OCI-LY3 (cell line): ENCODE measurements at regions not wholly inside any gene's neighbourhood (a gene's known extent, or its start where the extent isn't known, plus 50 kb on each side); places are given as distances from the start of the nearest gene placed in this dataset.

Experiments
- H2AFZ ChIP-seq: fragments of 200-600, 300-600 bp; shearing (Covaris generic); 2 replicates; pipeline ENCODE4 v1.6.0; 2014; ENCODE audit warnings: antibody characterized with exemption, low read depth, low read length
- H3K27ac ChIP-seq: fragments of 200-600, 300-600 bp; sonication (generic); 2 replicates; pipeline ENCODE4 v1.5.1; 2014; ENCODE audit warnings: mild to moderate bottlenecking, low read length, moderate library complexity, mixed read lengths
- H3K27me3 ChIP-seq: fragments of 200-600, 300-600 bp; sonication (generic); 2 replicates; pipeline ENCODE4 v1.6.1; 2014; ENCODE audit warnings: low read depth, low read length, mixed read lengths
- H3K36me3 ChIP-seq: fragments of 200-600, 300-600 bp; sonication (generic); replicated peaks from 2 replicates; pipeline ENCODE3; 2014; ENCODE audit warnings: low read depth, low read length, mixed read lengths
- H3K4me1 ChIP-seq: fragments of 300-600, 200-600 bp; sonication (generic); 2 replicates; pipeline ENCODE4 v1.6.1; 2014; ENCODE audit warnings: low read length, mixed read lengths
- H3K4me2 ChIP-seq: fragments of 200-600, 300-600 bp; sonication (generic); 2 replicates; pipeline ENCODE4 v1.6.1; 2014; ENCODE audit warnings: low read length, mixed read lengths
- H3K4me3 ChIP-seq: fragments of 300-600, 200-600 bp; sonication (generic); 2 replicates; pipeline ENCODE4 v1.5.1; 2014; ENCODE audit warnings: antibody characterized with exemption, mild to moderate bottlenecking, low read length, moderate library complexity
- H3K79me2 ChIP-seq: fragments of 300-600, 200-600 bp; shearing (Covaris generic); 2 replicates; pipeline ENCODE4 v1.6.1; 2014; ENCODE audit warnings: mild to moderate bottlenecking, low read length, mixed read lengths
- H3K9ac ChIP-seq: fragments of 300-600, 200-600 bp; shearing (Covaris generic); 2 replicates; pipeline ENCODE4 v1.6.0; 2014; ENCODE audit warnings: mild to moderate bottlenecking, low read length, moderate library complexity
- H3K9me3 ChIP-seq: fragments of 200-600, 300-600 bp; shearing (Covaris generic); 2 replicates; pipeline ENCODE4 v1.6.1; 2014; ENCODE audit warnings: low read length, mixed read lengths; ENCODE audit not compliant: insufficient read depth
- H4K20me1 ChIP-seq: fragments of 200-600, 300-600 bp; sonication (generic); 2 replicates; pipeline ENCODE4 v1.6.1; 2016; ENCODE audit warnings: low read length, mixed read lengths; ENCODE audit not compliant: insufficient read depth
- EZH2phosphoT487 ChIP-seq: fragments of 200-600 bp; shearing (Covaris generic); IDR thresholded peaks from 2 replicates; pipeline ENCODE4 v1.6.1; 2018; ENCODE audit warnings: antibody characterized with exemption, mixed run types, low read depth
- TF ChIP-seq, protein P1 (sequence below): fragments of 200-600, 300-600 bp; sonication (generic); IDR thresholded peaks from 2 replicates; pipeline ENCODE4 v1.5.1; 2014; ENCODE audit warnings: antibody characterized with exemption, low read length, low read depth

DNA sequence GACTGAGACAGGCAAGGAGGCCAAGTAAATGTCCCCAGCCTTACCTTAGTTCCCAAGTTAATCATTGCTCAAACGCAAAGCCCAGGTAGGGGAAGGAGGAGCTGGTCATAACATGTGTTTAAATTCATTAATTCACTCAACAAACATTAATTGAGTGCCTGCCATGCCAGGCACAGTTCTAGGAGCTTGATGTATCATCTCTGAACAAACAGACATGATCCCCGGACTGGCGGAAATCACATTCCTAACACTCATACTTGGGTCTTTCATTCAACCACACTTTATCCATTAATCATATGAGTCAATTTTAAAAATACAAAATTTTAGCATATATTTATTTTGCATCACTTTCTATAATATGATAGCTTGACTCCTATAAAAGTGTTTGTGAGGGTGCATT, 335.3 kb upstream of the NOCT start:
- H4K20me1 ChIP-seq = no peaks in the 10 kb centered on the region
- peaks cover 14% of the 10 kb centered on the region for H3K4me1 ChIP-seq
- no peak overlapping the region for H3K27ac ChIP-seq
- no peaks in the 10 kb centered on the region for H3K79me2 ChIP-seq
- peaks cover 36% of the 10 kb centered on the region for H3K27me3 ChIP-seq
- no peaks in the 10 kb centered on the region for H3K9me3 ChIP-seq
- TF ChIP-seq, protein P1, sequence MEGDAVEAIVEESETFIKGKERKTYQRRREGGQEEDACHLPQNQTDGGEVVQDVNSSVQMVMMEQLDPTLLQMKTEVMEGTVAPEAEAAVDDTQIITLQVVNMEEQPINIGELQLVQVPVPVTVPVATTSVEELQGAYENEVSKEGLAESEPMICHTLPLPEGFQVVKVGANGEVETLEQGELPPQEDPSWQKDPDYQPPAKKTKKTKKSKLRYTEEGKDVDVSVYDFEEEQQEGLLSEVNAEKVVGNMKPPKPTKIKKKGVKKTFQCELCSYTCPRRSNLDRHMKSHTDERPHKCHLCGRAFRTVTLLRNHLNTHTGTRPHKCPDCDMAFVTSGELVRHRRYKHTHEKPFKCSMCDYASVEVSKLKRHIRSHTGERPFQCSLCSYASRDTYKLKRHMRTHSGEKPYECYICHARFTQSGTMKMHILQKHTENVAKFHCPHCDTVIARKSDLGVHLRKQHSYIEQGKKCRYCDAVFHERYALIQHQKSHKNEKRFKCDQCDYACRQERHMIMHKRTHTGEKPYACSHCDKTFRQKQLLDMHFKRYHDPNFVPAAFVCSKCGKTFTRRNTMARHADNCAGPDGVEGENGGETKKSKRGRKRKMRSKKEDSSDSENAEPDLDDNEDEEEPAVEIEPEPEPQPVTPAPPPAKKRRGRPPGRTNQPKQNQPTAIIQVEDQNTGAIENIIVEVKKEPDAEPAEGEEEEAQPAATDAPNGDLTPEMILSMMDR = no peak
- TF ChIP-seq EZH2phosphoT487 = no peak
- H3K9ac ChIP-seq = no peak overlapping the region
- no peak overlapping the region for H3K4me3 ChIP-seq
- no peak overlapping the region for H3K4me2 ChIP-seq
- H3K36me3 ChIP-seq = no peaks in the 10 kb centered on the region
- no peak overlapping the region for H2AFZ ChIP-seq

DNA sequence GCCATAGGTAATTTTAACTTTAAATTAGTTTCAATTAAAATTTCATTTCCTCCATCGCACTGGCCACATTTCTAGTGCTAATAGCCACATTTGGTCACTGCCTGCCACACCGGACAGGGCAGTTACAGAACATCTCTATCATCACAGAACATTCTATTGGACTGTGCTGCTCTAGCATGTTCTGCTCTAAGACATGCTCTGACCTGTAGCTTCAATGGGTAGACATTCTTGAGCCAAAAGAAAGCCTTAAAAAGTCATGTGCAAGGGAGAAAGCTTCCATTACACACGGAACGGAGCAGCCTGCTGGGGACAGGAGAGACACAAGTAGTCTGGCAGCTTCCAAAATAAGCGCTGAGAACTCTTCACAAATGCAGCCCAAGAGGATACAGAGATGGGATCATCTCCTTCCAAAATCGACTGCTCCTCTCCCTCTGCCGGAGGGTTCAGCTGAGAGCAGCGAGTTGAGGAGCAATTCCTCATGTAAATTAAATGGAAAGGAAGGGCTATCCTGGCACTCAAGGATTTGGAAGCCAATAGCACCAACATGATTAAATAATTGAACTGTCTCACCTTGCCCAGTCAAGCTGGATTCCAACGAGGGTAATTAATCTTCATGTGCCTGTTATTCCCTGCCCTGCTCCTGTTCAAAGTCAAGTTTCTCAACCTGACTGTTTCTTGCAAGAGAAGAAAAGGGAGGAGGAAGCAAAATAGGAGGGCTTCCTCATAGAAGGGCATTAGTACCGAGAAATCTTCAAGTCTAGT, 336.4 kb upstream of the NOCT start:
- H3K4me3 ChIP-seq = no peak overlapping the region
- no peak overlapping the region for H3K4me2 ChIP-seq
- TF ChIP-seq, protein P1 = no peak
- no peak for TF ChIP-seq EZH2phosphoT487
- no peaks in the 10 kb centered on the region for H3K79me2 ChIP-seq
- H3K36me3 ChIP-seq = no peaks in the 10 kb centered on the region
- peaks cover 36% of the 10 kb centered on the region for H3K27me3 ChIP-seq
- H3K27ac ChIP-seq = no peak overlapping the region
- H3K4me1 ChIP-seq = peaks cover 25% of the 10 kb centered on the region
- no peaks in the 10 kb centered on the region for H3K9me3 ChIP-seq
- H4K20me1 ChIP-seq = no peaks in the 10 kb centered on the region
- H2AFZ ChIP-seq = no peak overlapping the region
- no peak overlapping the region for H3K9ac ChIP-seq

DNA sequence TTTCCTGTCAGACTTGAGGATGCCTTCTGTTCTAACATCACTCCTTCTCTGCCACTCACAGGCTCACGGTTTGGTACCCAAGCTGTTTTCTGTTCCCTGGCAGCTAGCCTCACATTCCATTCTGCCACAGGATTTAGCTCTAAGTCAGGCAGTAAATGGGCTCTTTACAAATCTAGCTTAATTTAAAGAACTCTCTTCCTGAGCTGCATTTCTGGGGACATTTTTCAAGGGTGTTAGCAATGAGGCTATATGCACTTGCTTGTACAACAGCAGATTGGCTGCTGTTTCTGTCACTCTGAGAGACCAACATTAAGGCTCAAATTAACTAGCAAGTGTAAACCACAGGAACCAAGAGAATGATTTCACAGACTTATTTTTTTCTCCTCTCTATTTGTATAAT, 337.8 kb upstream of the NOCT start:
- H3K4me1 ChIP-seq = peaks cover 38% of the 10 kb centered on the region
- no peak overlapping the region for H3K4me2 ChIP-seq
- H2AFZ ChIP-seq = no peak overlapping the region
- TF ChIP-seq, protein P1 = no peak
- H4K20me1 ChIP-seq = no peaks in the 10 kb centered on the region; the same call in 1 of the 2 replicates
- H3K4me3 ChIP-seq = no peak overlapping the region
- no peaks in the 10 kb centered on the region for H3K36me3 ChIP-seq
- H3K9me3 ChIP-seq = no peaks in the 10 kb centered on the region
- H3K9ac ChIP-seq = no peak overlapping the region
- peaks cover 36% of the 10 kb centered on the region for H3K27me3 ChIP-seq
- H3K79me2 ChIP-seq = no peaks in the 10 kb centered on the region
- H3K27ac ChIP-seq = no peak overlapping the region

DNA sequence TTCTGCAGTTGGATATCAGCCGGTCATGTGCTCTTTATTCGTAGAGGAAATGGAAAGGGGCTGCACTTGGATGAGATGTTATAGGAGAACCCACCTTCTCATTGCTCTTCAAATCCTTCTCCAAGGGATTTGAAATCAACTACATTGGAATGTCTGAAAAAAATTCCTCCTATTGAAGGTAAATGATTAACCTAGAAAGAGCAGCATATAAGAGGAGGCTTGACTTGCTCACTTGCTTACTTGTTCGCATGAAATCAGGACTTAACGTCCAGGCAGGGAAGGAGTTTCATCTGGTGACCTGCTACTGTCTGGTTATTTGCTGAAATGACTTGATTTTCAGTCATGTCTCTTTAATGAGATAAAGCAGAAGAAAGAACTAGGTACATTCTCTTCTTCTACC, 338.4 kb upstream of the NOCT start:
- Histone ChIP-seq H3K4me3 (no peak overlapping the region), H3K9me3 (no peaks in the 10 kb centered on the region), H3K27me3 (peaks cover 38% of the 10 kb centered on the region), H3K27ac (no peak overlapping the region), H4K20me1 (no peaks in the 10 kb centered on the region; the same call in 1 of the 2 replicates), H3K4me1 (peaks cover 40% of the 10 kb centered on the region), H3K79me2 (no peaks in the 10 kb centered on the region), H2AFZ (no peak overlapping the region), H3K36me3 (no peaks in the 10 kb centered on the region), H3K9ac (no peak overlapping the region), H3K4me2 (no peak overlapping the region)
- no peak for TF ChIP-seq EZH2phosphoT487
- TF ChIP-seq, protein P1 = no peak
